ENCODE measurements at regions not wholly inside any gene's neighbourhood (a gene's known extent, or its start where the extent isn't known, plus 50 kb on each side); places are given as distances from the start of the nearest gene placed in this dataset.

- ChIA-PET POLR2A (no interaction called here), CTCF (no interaction called here)
- Histone ChIP-seq H3K36me3 (ENCODE audit: control insufficient read depth, insufficient read depth, low read length) (no peaks in the 10 kb centered on the region), H3K9me3 (ENCODE audit: control insufficient read depth, insufficient read depth, low read depth, low read length) (no peaks in the 10 kb centered on the region), H3K4me3 (ENCODE audit: low read depth in 2 of 2, low read length in 2 of 2) (no peak overlapping the region), H3K4me1 (ENCODE audit: control insufficient read depth, insufficient read depth, low read length) (no peaks in the 10 kb centered on the region), H3K27me3 (ENCODE audit: control insufficient read depth, insufficient read depth, low read length) (no peaks in the 10 kb centered on the region), H3K27ac (ENCODE audit: low read length) (no peak overlapping the region)
- in situ Hi-C loops (cut with HindIII; ENCODE audit: low pct_unique_long_range_greater_than_20kb, low sequenced_read_pairs) = no loop called here
- intact Hi-C loops (cut with micrococcal nuclease; ENCODE audit: unreplicated experiment) = no loop called here
- DNase-seq (ENCODE audit: low read depth, low spot score) (no peak), ATAC-seq (no peak)
- BruUV-seq (replicated peaks) = no TSS peak
- TF ChIP-seq SIN3A (IDR thresholded peaks at IDR 0.05; ENCODE audit: borderline replicate concordance, insufficient read depth, low read depth, low read length) (no peak), POLR2AphosphoS5 (IDR thresholded peaks at IDR 0.05; ENCODE audit: low read depth, low read length) (no peak), CTCF (IDR thresholded peaks at IDR 0.05) (no peak), REST (IDR thresholded peaks at IDR 0.05; ENCODE audit: insufficient read depth in 1 of 2, low read depth in 2 of 2, low read length in 1 of 2) (no peak), TCF7L2 (IDR thresholded peaks at IDR 0.05; ENCODE audit: low read depth, low read length) (no peak)
These were observed 206.8 kb upstream of the MON1B start for GRCh38 chr16:76984196-76984595.

GRCh38 chr16:76985392-76986045 lies 205.5 kb upstream of the MON1B start:
- ChIA-PET POLR2A (no interaction called here), CTCF (interaction anchor here (0.6 kb wide), 1 partner anchor 104 kb away, joined by 3 read pairs; no protein-coding TSS in a partner anchor)
- DNase-seq (ENCODE audit: low read depth, low spot score) (no peak), ATAC-seq (no peak)
- no TSS peak for BruUV-seq (replicated peaks)
- no peaks in the 10 kb centered on the region for H3K27me3 ChIP-seq (ENCODE audit: control insufficient read depth, insufficient read depth, low read length)
- no peak overlapping the region for H3K4me3 ChIP-seq (ENCODE audit: low read depth in 2 of 2, low read length in 2 of 2)
- intact Hi-C loops (cut with micrococcal nuclease; ENCODE audit: unreplicated experiment) = no loop called here
- in situ Hi-C loops (cut with HindIII; ENCODE audit: low pct_unique_long_range_greater_than_20kb, low sequenced_read_pairs) = no loop called here
- H3K4me1 ChIP-seq (ENCODE audit: control insufficient read depth, insufficient read depth, low read length) = no peaks in the 10 kb centered on the region
- H3K36me3 ChIP-seq (ENCODE audit: control insufficient read depth, insufficient read depth, low read length) = no peaks in the 10 kb centered on the region
- H3K9me3 ChIP-seq (ENCODE audit: control insufficient read depth, insufficient read depth, low read depth, low read length) = no peaks in the 10 kb centered on the region
- no peak overlapping the region for H3K27ac ChIP-seq (ENCODE audit: low read length)
- TF ChIP-seq TCF7L2 (IDR thresholded peaks at IDR 0.05; ENCODE audit: low read depth, low read length) (no peak), SIN3A (IDR thresholded peaks at IDR 0.05; ENCODE audit: borderline replicate concordance, insufficient read depth, low read depth, low read length) (no peak), POLR2AphosphoS5 (IDR thresholded peaks at IDR 0.05; ENCODE audit: low read depth, low read length) (no peak), REST (IDR thresholded peaks at IDR 0.05; ENCODE audit: insufficient read depth in 1 of 2, low read depth in 2 of 2, low read length in 1 of 2) (no peak), CTCF (IDR thresholded peaks at IDR 0.05) (no peak)
